GM23338 (cell line): ENCODE measurements at regions not wholly inside any gene's neighbourhood (a gene's known extent, or its start where the extent isn't known, plus 50 kb on each side); places are given as distances from the start of the nearest gene placed in this dataset.

ENCODE experiments used
- ATAC-seq: fragments of 200-7000 bp; cut with Tn5 transposase; 3 replicates; pipeline ENCODE4 v1.9.1; 2020
- DNase-seq: peaks from one replicate; pipeline ENCODE4 v3.0.0-alpha.2; 2015; ENCODE audit warnings: low spot score
- H2AFZ ChIP-seq: fragments of 200-600 bp; sonication (generic); 2 replicates; pipeline ENCODE4 v1.8.0; 2016; ENCODE audit warnings: antibody characterized with exemption, mild to moderate bottlenecking, moderate library complexity
- H3F3A ChIP-seq: fragments of 200-600 bp; sonication (generic); replicated peaks from 2 replicates; pipeline ENCODE4 v1.8.0; 2017; ENCODE audit warnings: antibody characterized with exemption, mixed run types, low read depth
- H3K27ac ChIP-seq: fragments of 200-600 bp; sonication (generic); 2 replicates; pipeline ENCODE4 v1.6.1; 2016; ENCODE audit warnings: low read depth
- H3K27me3 ChIP-seq: fragments of 200-600 bp; sonication (generic); 2 replicates; pipeline ENCODE4 v1.8.0; 2016; ENCODE audit warnings: mild to moderate bottlenecking, mixed run types, moderate library complexity; ENCODE audit not compliant: insufficient read depth
- H3K36me3 ChIP-seq: fragments of 200-600 bp; sonication (generic); 2 replicates; pipeline ENCODE4 v1.8.0; 2016; ENCODE audit warnings: mild to moderate bottlenecking; ENCODE audit not compliant: insufficient read depth
- H3K4me1 ChIP-seq: fragments of 200-600 bp; sonication (generic); 2 replicates; pipeline ENCODE4 v1.8.0; 2016; ENCODE audit warnings: mild to moderate bottlenecking, moderate library complexity; ENCODE audit not compliant: insufficient read depth
- H3K4me2 ChIP-seq: fragments of 200-600 bp; sonication (generic); 2 replicates; pipeline ENCODE4 v1.7.1; 2017; ENCODE audit warnings: mixed run types
- H3K4me3 ChIP-seq: fragments of 200-600 bp; sonication (generic); 2 replicates; pipeline ENCODE4 v1.6.1; 2016; ENCODE audit warnings: mixed run types
- H3K79me2 ChIP-seq: fragments of 200-600 bp; sonication (generic); replicated peaks from 2 replicates; pipeline ENCODE4 v1.8.0; 2017; ENCODE audit warnings: mild to moderate bottlenecking; ENCODE audit not compliant: insufficient read depth
- H3K9me2 ChIP-seq: fragments of 200-600 bp; sonication (generic); 2 replicates; pipeline ENCODE4 v1.8.0; 2017; ENCODE audit not compliant: insufficient read depth
- H4K20me1 ChIP-seq: fragments of 200-600 bp; sonication (generic); replicated peaks from 2 replicates; pipeline ENCODE4 v1.8.0; 2017; ENCODE audit warnings: mild to moderate bottlenecking; ENCODE audit not compliant: insufficient read depth
- H3K27ac Mint-ChIP-seq: 2 replicates; pipeline ENCODE4 v1.8.0; 2020; ENCODE audit warnings: inconsistent platforms, mild to moderate bottlenecking, moderate library complexity, mixed read lengths
- H3K27me3 Mint-ChIP-seq: 3 replicates; pipeline ENCODE4 v1.8.0; 2022; ENCODE audit warnings: low read depth, mild to moderate bottlenecking, moderate library complexity, mixed read lengths, inconsistent platforms; ENCODE audit not compliant: insufficient read depth, poor library complexity
- H3K36me3 Mint-ChIP-seq: 3 replicates; pipeline ENCODE4 v1.8.0; 2021; ENCODE audit warnings: low read depth, mild to moderate bottlenecking, inconsistent platforms, moderate library complexity, mixed read lengths
- H3K4me1 Mint-ChIP-seq: 3 replicates; pipeline ENCODE4 v1.8.0; 2020; ENCODE audit warnings: mild to moderate bottlenecking, inconsistent platforms, mixed read lengths
- H3K4me3 Mint-ChIP-seq: 3 replicates; pipeline ENCODE4 v1.8.0; 2021; ENCODE audit warnings: moderate library complexity, mild to moderate bottlenecking, inconsistent platforms, mixed read lengths
- H3K9me3 Mint-ChIP-seq: 3 replicates; pipeline ENCODE4 v1.8.0; 2020; ENCODE audit warnings: moderate library complexity, mild to moderate bottlenecking, inconsistent platforms, mixed read lengths
- CREB1 ChIP-seq: fragments of 250-450 bp; sonication (Bioruptor Pico); IDR thresholded peaks from 2 replicates; pipeline ENCODE4 v1.5.0; 2020; ENCODE audit warnings: low read depth, mild to moderate bottlenecking, moderate library complexity
- CTCF ChIP-seq, 2 experiments: fragments of 200-600 bp in 1 of 2; sonication (generic) in 1 of 2; conservative IDR thresholded peaks; 2 replicates each; pipeline versions ENCODE4 v1.5.1 to v1.6.1; 2016 to 2017; ENCODE audit warnings: antibody characterized with exemption in 2 of 2, low read depth in 2 of 2, mild to moderate bottlenecking in 2 of 2, moderate library complexity in 1 of 2
- EZH2 ChIP-seq: fragments of 200-600 bp; sonication (generic); IDR thresholded peaks from one replicate; pipeline ENCODE4 v1.8.0; 2017; ENCODE audit warnings: antibody characterized with exemption, mild to moderate bottlenecking, low read depth; ENCODE audit not compliant: unreplicated experiment
- EZH2phosphoT487 ChIP-seq: fragments of 200-600 bp; sonication (generic); IDR thresholded peaks from one replicate; pipeline ENCODE4 v1.8.1; 2018; ENCODE audit warnings: antibody characterized with exemption; ENCODE audit not compliant: unreplicated experiment
- NANOG ChIP-seq: IDR thresholded peaks from 2 replicates; pipeline ENCODE4 v1.6.1; 2016; ENCODE audit warnings: antibody characterized with exemption, borderline replicate concordance
- REST ChIP-seq: IDR thresholded peaks from one replicate; pipeline ENCODE4 v1.6.1; 2018; ENCODE audit warnings: antibody characterized with exemption; ENCODE audit not compliant: unreplicated experiment
- ZNF114 ChIP-seq: fragments of 250-450 bp; sonication (Bioruptor Pico); IDR thresholded peaks from 2 replicates; pipeline ENCODE4 v1.5.0; 2020; ENCODE audit warnings: mild to moderate bottlenecking, moderate library complexity
- ZNF331 ChIP-seq: fragments of 250-450 bp; sonication (Bioruptor Pico); IDR thresholded peaks from 2 replicates; pipeline ENCODE4 v1.5.0; 2020; ENCODE audit warnings: low read depth, mild to moderate bottlenecking, moderate library complexity
- ZNF462 ChIP-seq: fragments of 250-450 bp; sonication (Bioruptor Pico); IDR thresholded peaks from 2 replicates; pipeline ENCODE4 v1.5.0; 2020; ENCODE audit warnings: mild to moderate bottlenecking, moderate library complexity

- no peak for TF ChIP-seq CTCF (conservative IDR thresholded peaks at IDR 0.05; ENCODE audit: low read depth in 2 of 2)
- TF ChIP-seq EZH2 = no peak
Measured at GRCh38 chr4:32243926-32244325, 1523.8 kb downstream of the PCDH7 start (continued).

DNA sequence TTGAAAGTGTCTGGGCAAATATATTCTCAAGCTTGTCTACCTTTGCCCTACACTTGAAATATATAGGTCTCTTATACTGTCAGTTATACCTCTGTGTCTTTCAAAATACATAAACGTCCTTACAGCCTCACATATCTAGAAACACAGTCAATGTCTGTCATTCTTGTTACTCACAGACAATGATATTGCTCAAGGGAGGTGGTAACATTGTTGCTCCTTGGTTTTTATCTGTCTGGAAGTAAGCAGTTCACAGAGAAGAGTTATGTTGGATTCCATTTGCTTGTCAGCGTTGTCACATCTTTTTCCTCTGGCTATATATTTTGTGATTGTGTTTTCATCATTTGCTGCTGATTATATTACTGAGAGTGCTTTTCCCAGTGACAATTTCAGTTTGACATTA, 1528.9 kb downstream of the PCDH7 start:
- H3K4me3 Mint-ChIP-seq = no peak overlapping the region
- H3K36me3 ChIP-seq = no peaks in the 10 kb centered on the region
- H3K27me3 Mint-ChIP-seq = peaks cover 4% of the 10 kb centered on the region
- no peaks in the 10 kb centered on the region for H3K36me3 Mint-ChIP-seq
- no peak overlapping the region for H3K27ac ChIP-seq
- ATAC-seq = no peak
- H3K4me1 Mint-ChIP-seq = peaks cover 3% of the 10 kb centered on the region; the same call in 2 of the 3 replicates
- no peaks in the 10 kb centered on the region for H4K20me1 ChIP-seq
- no peaks in the 10 kb centered on the region for H3K9me3 Mint-ChIP-seq
- H3K4me1 ChIP-seq = no peaks in the 10 kb centered on the region
- H3K4me2 ChIP-seq = no peak overlapping the region
- no peak for DNase-seq
- no peak overlapping the region for H2AFZ ChIP-seq
- no peaks in the 10 kb centered on the region for H3K9me2 ChIP-seq
- TF ChIP-seq EZH2phosphoT487 (no peak), ZNF462 (CRISPR knock-in tag) (no peak), ZNF331 (CRISPR knock-in tag) (no peak), CREB1 (no peak), CTCF (conservative IDR thresholded peaks at IDR 0.05; ENCODE audit: low read depth in 2 of 2) (no peak), ZNF114 (CRISPR knock-in tag) (no peak), NANOG (no peak), REST (no peak)
- H3K79me2 ChIP-seq = no peaks in the 10 kb centered on the region
- no peaks in the 10 kb centered on the region for H3F3A ChIP-seq
- H3K27me3 ChIP-seq = no peaks in the 10 kb centered on the region
- no peak overlapping the region for H3K4me3 ChIP-seq
- H3K27ac Mint-ChIP-seq = no peak overlapping the region
